Heart left ventricle (tissue), 13 donors: ENCODE measurements at regions not wholly inside any gene's neighbourhood (a gene's known extent, or its start where the extent isn't known, plus 50 kb on each side); places are given as distances from the start of the nearest gene placed in this dataset.

Experiments used
- POLR2A ChIP-seq, 2 donors: fragments of 450-650 bp; IDR thresholded peaks; one replicate each; pipeline ENCODE4 v1.6.1; 2017; ENCODE audit warnings: antibody characterized with exemption in 2 of 2, mild to moderate bottlenecking in 2 of 2, moderate library complexity in 2 of 2
- TF ChIP-seq, protein P1 (sequence below), 12 donors: fragments of 200-600 bp; sonication (generic) in 4 of 12; IDR thresholded peaks; one replicate each; pipeline versions ENCODE4 v1.5.0 to v1.8.0; 2018 to 2022; ENCODE audit warnings: antibody characterized with exemption in 12 of 12, mild to moderate bottlenecking in 5 of 12
- donor health status: ischemic (EF 13 %, LVEDD 7.1; RV severe dilation, severe dysfunction).
- donor health status: DM: no; HTN: yes; CAD: no.
- donor health status: DM: no; HTN: no; CAD: no.
- donor health status: ischemic (EF 25% LVEDD 6.9; RV normal size, moderate dysfunction).
- donor health status: ischemic (EF 25% LVEDD 5.7; RV mildly dilated, moderate dysfunction).
- donor health status: ischemic (EF 35%, LVEDD 5.7; RV mildly dilated, moderate dysfunction).
- donor health status: nonischemic (EF 11% LVEDD 7.7; RV severe dilation, severe dysfunction).
- donor health status: DM: yes; HTN: yes; CAD: no.
- donor health status: PGD.
- donor health status: ischemic (EF 29% LVEDD 5.4; RV normal size, mild dysfunction).
- donor health status: nonischemic (EF 23%, LVEDD 6.1; RV moderate dilation, normal function).

DNA sequence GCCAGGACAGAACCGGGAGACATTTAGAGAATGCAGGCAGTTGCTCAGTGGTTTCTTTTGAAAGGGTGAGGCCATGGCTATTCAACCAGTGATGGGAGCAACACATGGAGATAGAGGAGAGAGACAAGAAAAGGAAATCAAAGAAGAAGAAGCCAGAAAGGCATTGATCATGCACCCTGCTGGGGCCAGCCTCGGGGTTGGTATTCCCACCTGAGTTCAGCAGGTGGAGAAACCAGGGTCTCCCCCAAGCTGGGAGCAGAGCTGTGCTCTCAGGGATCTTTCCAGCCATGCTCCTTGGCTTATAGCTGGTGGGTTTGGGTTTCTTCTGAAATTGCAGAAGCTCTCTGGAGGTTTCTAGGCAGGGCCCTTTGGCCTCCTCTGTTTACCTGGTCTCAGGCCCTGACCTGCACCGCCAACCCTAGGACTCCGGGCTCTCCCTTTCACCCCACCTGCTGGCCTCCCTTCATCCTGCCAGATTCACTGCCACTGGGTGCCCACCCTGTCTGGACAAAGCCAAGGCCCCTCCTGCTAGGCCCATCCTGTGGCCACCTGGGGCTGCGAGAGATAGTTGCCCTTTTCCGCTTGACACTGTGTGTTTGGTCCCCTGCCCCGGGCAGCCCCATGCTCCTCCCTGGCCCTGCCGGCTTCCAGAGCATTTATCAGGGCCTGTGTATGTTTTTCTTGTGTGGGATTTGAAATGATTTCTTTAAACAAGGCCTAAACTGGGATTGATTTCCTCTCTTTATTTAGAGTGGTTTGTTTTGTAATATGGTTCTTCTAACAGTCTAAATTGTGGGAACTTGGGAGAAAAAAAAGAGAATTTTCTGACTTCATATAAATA is 126.7 kb downstream of the DDX1 start:
- TF ChIP-seq, protein P1, sequence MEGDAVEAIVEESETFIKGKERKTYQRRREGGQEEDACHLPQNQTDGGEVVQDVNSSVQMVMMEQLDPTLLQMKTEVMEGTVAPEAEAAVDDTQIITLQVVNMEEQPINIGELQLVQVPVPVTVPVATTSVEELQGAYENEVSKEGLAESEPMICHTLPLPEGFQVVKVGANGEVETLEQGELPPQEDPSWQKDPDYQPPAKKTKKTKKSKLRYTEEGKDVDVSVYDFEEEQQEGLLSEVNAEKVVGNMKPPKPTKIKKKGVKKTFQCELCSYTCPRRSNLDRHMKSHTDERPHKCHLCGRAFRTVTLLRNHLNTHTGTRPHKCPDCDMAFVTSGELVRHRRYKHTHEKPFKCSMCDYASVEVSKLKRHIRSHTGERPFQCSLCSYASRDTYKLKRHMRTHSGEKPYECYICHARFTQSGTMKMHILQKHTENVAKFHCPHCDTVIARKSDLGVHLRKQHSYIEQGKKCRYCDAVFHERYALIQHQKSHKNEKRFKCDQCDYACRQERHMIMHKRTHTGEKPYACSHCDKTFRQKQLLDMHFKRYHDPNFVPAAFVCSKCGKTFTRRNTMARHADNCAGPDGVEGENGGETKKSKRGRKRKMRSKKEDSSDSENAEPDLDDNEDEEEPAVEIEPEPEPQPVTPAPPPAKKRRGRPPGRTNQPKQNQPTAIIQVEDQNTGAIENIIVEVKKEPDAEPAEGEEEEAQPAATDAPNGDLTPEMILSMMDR (IDR thresholded peaks at IDR 0.05): no peak
- TF ChIP-seq POLR2A (IDR thresholded peaks at IDR 0.05): no peak
